Liver (tissue), 8 donors: ENCODE measurements at regions not wholly inside any gene's neighbourhood (a gene's known extent, or its start where the extent isn't known, plus 50 kb on each side); places are given as distances from the start of the nearest gene placed in this dataset.

Source experiments
- DNase-seq: peaks from one replicate; pipeline ENCODE4 v3.0.0-alpha.2; 2017; ENCODE audit warnings: low spot score
- H3K27ac ChIP-seq, 2 donors: one replicate each; pipeline ENCODE4 v1.7.0; 2013; ENCODE audit warnings: inconsistent platforms in 2 of 2, low read length in 2 of 2, control low read depth in 1 of 2, low read depth in 1 of 2, mild to moderate bottlenecking in 1 of 2
- H3K27me3 ChIP-seq, 4 donors: one replicate each; pipeline versions ENCODE4 v1.6.1 to v1.7.0; 2013; ENCODE audit warnings: low read length in 3 of 4, inconsistent platforms in 1 of 4, mild to moderate bottlenecking in 1 of 4, moderate library complexity in 1 of 4; ENCODE audit not compliant: control insufficient read depth in 4 of 4, insufficient read depth in 4 of 4
- H3K36me3 ChIP-seq, 4 donors: one replicate each; pipeline versions ENCODE4 v1.6.1 to v1.7.0; 2013; ENCODE audit warnings: low read length in 3 of 4, mild to moderate bottlenecking in 3 of 4, low read depth in 1 of 4, moderate library complexity in 1 of 4; ENCODE audit not compliant: control insufficient read depth in 4 of 4, insufficient read depth in 3 of 4
- H3K4me1 ChIP-seq, 4 donors: one replicate each; pipeline versions ENCODE4 v1.6.1 to v1.7.0; 2013; ENCODE audit warnings: low read length in 3 of 4, mild to moderate bottlenecking in 3 of 4, moderate library complexity in 1 of 4; ENCODE audit not compliant: control insufficient read depth in 4 of 4, insufficient read depth in 4 of 4
- H3K4me3 ChIP-seq, 3 donors: one replicate each; pipeline versions ENCODE4 v1.6.1 to v1.7.0; 2013; ENCODE audit warnings: low read length in 3 of 3, control low read depth in 1 of 3, low read depth in 1 of 3, mild to moderate bottlenecking in 1 of 3
- H3K9ac ChIP-seq, 2 donors: one replicate each; pipeline ENCODE4 v1.7.0; 2013; ENCODE audit warnings: low read length in 2 of 2, mild to moderate bottlenecking in 2 of 2, moderate library complexity in 2 of 2, control low read depth in 1 of 2, low read depth in 1 of 2
- H3K9me3 ChIP-seq, 4 donors: one replicate each; pipeline versions ENCODE4 v1.6.1 to v1.7.0; 2013; ENCODE audit warnings: low read length in 3 of 4; ENCODE audit not compliant: control insufficient read depth in 4 of 4
- ATF3 ChIP-seq: IDR thresholded peaks from 2 replicates; pipeline ENCODE4 v1.6.1; 2016; ENCODE audit warnings: antibody characterized with exemption
- CTCF ChIP-seq: fragments of 150-350 bp; IDR thresholded peaks from 2 replicates; pipeline ENCODE4 v1.5.1; 2017; ENCODE audit warnings: improper control_type of control experiment, low read depth, low read length; ENCODE audit not compliant: missing input control
- EGR1 ChIP-seq, 2 donors: IDR thresholded peaks; 2 replicates each; pipeline ENCODE4 v1.6.1; 2016 to 2018; ENCODE audit warnings: antibody characterized with exemption in 2 of 2, low read depth in 2 of 2
- FOXA1 ChIP-seq: IDR thresholded peaks from 2 replicates; pipeline ENCODE4 v1.6.1; 2016; ENCODE audit warnings: antibody characterized with exemption
- GABPA ChIP-seq, 2 donors: IDR thresholded peaks in 1 of 2; conservative IDR thresholded peaks in 1 of 2; 2 replicates each; pipeline ENCODE4 v1.6.1; 2016; ENCODE audit warnings: antibody characterized with exemption in 2 of 2, mild to moderate bottlenecking in 1 of 2, moderate library complexity in 1 of 2
- HNF4A ChIP-seq, 2 donors: conservative IDR thresholded peaks; 2 replicates each; pipeline ENCODE4 v1.6.1; 2016; ENCODE audit warnings: antibody characterized with exemption in 2 of 2, mild to moderate bottlenecking in 2 of 2
- HNF4G ChIP-seq: IDR thresholded peaks from 2 replicates; pipeline ENCODE4 v1.6.1; 2016; ENCODE audit warnings: antibody characterized with exemption
- JUND ChIP-seq, 2 donors: IDR thresholded peaks; 2 replicates each; pipeline ENCODE4 v1.6.1; 2016; ENCODE audit warnings: antibody characterized with exemption in 2 of 2
- MAX ChIP-seq: IDR thresholded peaks from 2 replicates; pipeline ENCODE4 v1.6.1; 2016; ENCODE audit warnings: antibody characterized with exemption
- NR2F2 ChIP-seq: IDR thresholded peaks from 2 replicates; pipeline ENCODE4 v1.6.1; 2016; ENCODE audit warnings: antibody characterized with exemption
- RAD21 ChIP-seq, 2 donors: IDR thresholded peaks; 2 replicates each; pipeline ENCODE4 v1.6.1; 2016; ENCODE audit warnings: antibody characterized with exemption in 2 of 2, mild to moderate bottlenecking in 2 of 2
- REST ChIP-seq: IDR thresholded peaks from 2 replicates; pipeline ENCODE4 v1.6.1; 2016; ENCODE audit warnings: antibody characterized with exemption, mild to moderate bottlenecking
- RXRA ChIP-seq, 2 donors: IDR thresholded peaks; 2 replicates each; pipeline ENCODE4 v1.6.1; 2017 to 2018; ENCODE audit warnings: antibody characterized with exemption in 2 of 2, mild to moderate bottlenecking in 1 of 2
- SP1 ChIP-seq: IDR thresholded peaks from 2 replicates; pipeline ENCODE4 v1.6.1; 2018; ENCODE audit warnings: antibody characterized with exemption, mild to moderate bottlenecking
- TAF1 ChIP-seq: conservative IDR thresholded peaks from 2 replicates; pipeline ENCODE4 v1.6.1; 2016; ENCODE audit warnings: antibody characterized with exemption, mild to moderate bottlenecking
- YY1 ChIP-seq: IDR thresholded peaks from 2 replicates; pipeline ENCODE4 v1.6.1; 2016; ENCODE audit warnings: antibody characterized with exemption, mild to moderate bottlenecking
- ZBTB33 ChIP-seq: IDR thresholded peaks from 2 replicates; pipeline ENCODE4 v1.6.1; 2016; ENCODE audit warnings: antibody characterized with exemption
- WGBS: extraction: QIAGEN DNeasy Blood & Tissue Kit; methylation state at CpG from one replicate; pipeline ENCODE4 v1.1.7; 2013; 5-methylcytosine and 5-hydroxymethylcytosine counted together
- donor health status: healthy.
- donor health status: healthy.
- donor health status: healthy.
- donor health status: healthy.
- donor health status: healthy.

- TF ChIP-seq CTCF, result no peak
- TF ChIP-seq RXRA (IDR thresholded peaks at IDR 0.05), result no peak
- no peak for TF ChIP-seq GABPA (IDR thresholded peaks at IDR 0.05 in 1 of 2, conservative IDR thresholded peaks at IDR 0.05 in 1 of 2)
Measured at GRCh38 chr7:140245611-140246105, 68.9 kb upstream of the KDM7A start (continued).

- Histone ChIP-seq H3K4me3 (no peak overlapping the region), H3K9ac (no peak overlapping the region)
- TF ChIP-seq ZBTB33 (no peak), ATF3 (no peak), RAD21 (IDR thresholded peaks at IDR 0.05) (no peak), YY1 (no peak), TAF1 (no peak)
Measured at GRCh38 chr7:140242057-140243031, 65.6 kb upstream of the KDM7A start.

GRCh38 chr7:140239653-140239935, 62.8 kb upstream of the KDM7A start:
- H3K27ac ChIP-seq, result no peak overlapping the region
- no peaks in the 10 kb centered on the region for H3K9me3 ChIP-seq
- no peaks in the 10 kb centered on the region for H3K27me3 ChIP-seq
- H3K9ac ChIP-seq, result no peak overlapping the region
- no peak for DNase-seq
- H3K4me3 ChIP-seq, result no peak overlapping the region
- H3K36me3 ChIP-seq, result no peaks in the 10 kb centered on the region
- whole genome bisulfite sequencing, result 83% methylated on average over 2 of the region's 2 CpGs
- peaks cover 0 to 5% (median 1%) of the 10 kb centered on the region in 4 donors for H3K4me1 ChIP-seq
- TF ChIP-seq HNF4A (conservative IDR thresholded peaks at IDR 0.05) (no peak), HNF4G (no peak), NR2F2 (no peak), EGR1 (IDR thresholded peaks at IDR 0.05; ENCODE audit: low read depth in 2 of 2) (no peak), FOXA1 (no peak), RAD21 (IDR thresholded peaks at IDR 0.05) (no peak), SP1 (no peak), TAF1 (no peak), REST (no peak), MAX (no peak), GABPA (IDR thresholded peaks at IDR 0.05 in 1 of 2, conservative IDR thresholded peaks at IDR 0.05 in 1 of 2) (no peak), JUND (IDR thresholded peaks at IDR 0.05) (no peak), ZBTB33 (no peak), ATF3 (no peak), RXRA (IDR thresholded peaks at IDR 0.05) (no peak)

More at GRCh38 chr7:140242057-140243031, 65.6 kb upstream of the KDM7A start:
- H3K27me3 ChIP-seq, result no peaks in the 10 kb centered on the region
- peaks cover 0 to 5% (median 1%) of the 10 kb centered on the region in 4 donors for H3K4me1 ChIP-seq
- no peaks in the 10 kb centered on the region for H3K36me3 ChIP-seq
- no peak overlapping the region for H3K27ac ChIP-seq
- H3K9me3 ChIP-seq, result no peaks in the 10 kb centered on the region
- DNase-seq, result peak; percentile 55
- 51% methylated on average over 4 of the region's 4 CpGs for WGBS
